ENCODE measurements at regions not wholly inside any gene's neighbourhood (a gene's known extent, or its start where the extent isn't known, plus 50 kb on each side); places are given as distances from the start of the nearest gene placed in this dataset.

GRCh38 chr4:26238426-26238777 lies 82.4 kb upstream of the RBPJ start:
- H4K91ac ChIP-seq (replicated peaks; ENCODE audit: insufficient read length, low read length): peak overlapping the region; percentile 50
- no peaks in the 10 kb centered on the region for H4K20me1 ChIP-seq (replicated peaks in 1 of 2; ENCODE audit: control insufficient read depth in 1 of 2, insufficient read depth in 2 of 2, low read length in 2 of 2)
- H3K79me1 ChIP-seq (ENCODE audit: low read depth, low read length): no peaks in the 10 kb centered on the region
- no peaks in the 10 kb centered on the region for H3K79me2 ChIP-seq (ENCODE audit: control insufficient read depth in 1 of 2, insufficient read depth in 2 of 2, low read length in 2 of 2)
- peak overlapping the region; percentile 36; the same call in 1 of the 2 replicates for H2BK15ac ChIP-seq (ENCODE audit: low read length)
- POLR2A ChIA-PET (ENCODE audit: partially characterized antibody): no interaction called here
- H3K27ac ChIP-seq (ENCODE audit: low read depth, low read length): no peak overlapping the region
- H3K4me3 ChIP-seq (ENCODE audit: extremely low read depth in 1 of 4, insufficient read depth in 2 of 4, low read depth in 3 of 4, low read length in 4 of 4): no peak overlapping the region; a peak in 2 of 8 replicates
- no peaks in the 10 kb centered on the region for H3K36me3 ChIP-seq (ENCODE audit: control insufficient read depth in 2 of 4, insufficient read depth in 4 of 4, low read length in 3 of 4)
- FAIRE-seq (no peak), DNase-seq (ENCODE audit: low read depth in 1 of 2, low spot score in 2 of 2) (no peak)
- WGBS, 2 experiments (ENCODE audit: extremely low coverage in 1 of 2, insufficient coverage in 1 of 2, insufficient read length in 1 of 2, insufficient replicate concordance in 2 of 2, low coverage in 1 of 2, low lambda C conversion rate in 2 of 2, missing lambda C conversion rate in 1 of 2): 38% methylated on average over 4 of the region's 4 CpGs; no CpG with 5 or more reads in 1 of the 2 experiments
- H2AFZ ChIP-seq (ENCODE audit: low read length): peak overlapping the region; percentile 95
- peaks cover 0 to 12% (median 7%) of the 10 kb centered on the region in 4 experiments; a peak in 6 of 7 replicates for H3K4me1 ChIP-seq (replicated peaks in 1 of 4; ENCODE audit: control insufficient read depth in 3 of 4, insufficient read depth in 4 of 4, low read length in 3 of 4)
- H4K5ac ChIP-seq (ENCODE audit: insufficient read length, low read depth, low read length): peak overlapping the region; percentile 25
- CTCF ChIA-PET (ENCODE audit: partially characterized antibody): interaction anchor here (1.0 to 1.7 kb wide), 7 partner anchors 15 to 161 kb away, joined by 3 to 6 read pairs (median 3); no protein-coding TSS in a partner anchor
- peak overlapping the region; percentile 83 for H4K8ac ChIP-seq (ENCODE audit: extremely low read depth, insufficient read depth, low read length)
- no peak overlapping the region for H2AK5ac ChIP-seq (ENCODE audit: low read depth, low read length)
- H3K56ac ChIP-seq (replicated peaks; ENCODE audit: insufficient read length, low read depth, low read length): no peak overlapping the region
- no peaks in the 10 kb centered on the region; the same call in 1 of the 2 replicates for H3K23me2 ChIP-seq (ENCODE audit: low read depth, low read length)
- H3K4me2 ChIP-seq (ENCODE audit: insufficient read depth in 1 of 2, low read depth in 2 of 2, low read length in 2 of 2): peak overlapping the region; percentile 40 to 53; a peak in 2 of 4 replicates
- H3K9me3 ChIP-seq (ENCODE audit: insufficient read depth in 2 of 2, low read depth in 1 of 2, low read length in 1 of 2): no peaks in the 10 kb centered on the region
- H3K14ac ChIP-seq (ENCODE audit: insufficient read length): no peak overlapping the region
- H3K18ac ChIP-seq (ENCODE audit: extremely low read depth, low read length): peak overlapping the region; percentile 1; the same call in 1 of the 2 replicates
- no peak overlapping the region for H3K23ac ChIP-seq (ENCODE audit: insufficient read length)
- peak overlapping the region; percentile 63; the same call in 1 of the 2 replicates for H2BK5ac ChIP-seq (ENCODE audit: low read depth, low read length)
- H3K9ac ChIP-seq (replicated peaks in 1 of 4; ENCODE audit: extremely low read depth in 1 of 4, low read depth in 3 of 4, low read length in 3 of 4): 0 out of 7 replicates have a peak overlapping the region, but pooled peaks of 2 of the 4 experiments have one; percentile 14 to 17
- no peaks in the 10 kb centered on the region for H3K27me3 ChIP-seq (replicated peaks in 1 of 4; ENCODE audit: control insufficient read depth in 3 of 4, extremely low read depth in 1 of 4, insufficient read depth in 3 of 4, low read length in 3 of 4)
- H2BK12ac ChIP-seq (ENCODE audit: low read depth, low read length): peak overlapping the region; percentile 88; the same call in 1 of the 2 replicates
- H3K4ac ChIP-seq (replicated peaks; ENCODE audit: insufficient read length, low read depth, low read length): no peak overlapping the region
- no peak overlapping the region for H2BK20ac ChIP-seq (ENCODE audit: low read length)
- H2BK120ac ChIP-seq (replicated peaks; ENCODE audit: low read depth, low read length): no peak overlapping the region
- TF ChIP-seq RAD21 (IDR thresholded peaks at IDR 0.05 in 1 of 2, conservative IDR thresholded peaks at IDR 0.05 in 1 of 2; ENCODE audit: low read depth in 2 of 2, low read length in 2 of 2) (no peak), MAFK (IDR thresholded peaks at IDR 0.05; ENCODE audit: low read depth, low read length) (no peak), TBP (IDR thresholded peaks at IDR 0.05; ENCODE audit: low read depth, low read length) (no peak), BCL11A (IDR thresholded peaks at IDR 0.05; ENCODE audit: low read depth in 2 of 2, low read length in 2 of 2) (no peak), SRF (IDR thresholded peaks at IDR 0.05; ENCODE audit: low read depth, low read length) (no peak), POLR2A (IDR thresholded peaks at IDR 0.05; ENCODE audit: control extremely low read depth in 1 of 2, low read depth in 2 of 2, low read length in 2 of 2) (no peak), KDM4A (IDR thresholded peaks at IDR 0.05; ENCODE audit: low read depth, low read length, severe bottlenecking) (no peak), CEBPB (IDR thresholded peaks at IDR 0.05; ENCODE audit: low read depth, low read length) (no peak), RNF2 (IDR thresholded peaks at IDR 0.05; ENCODE audit: borderline replicate concordance, low read depth, low read length, missing control alignments, poor library complexity, severe bottlenecking) (no peak), GTF2F1 (IDR thresholded peaks at IDR 0.05; ENCODE audit: borderline replicate concordance, low read depth, low read length) (no peak), USF2 (IDR thresholded peaks at IDR 0.05; ENCODE audit: low read length) (no peak), EP300 (IDR thresholded peaks at IDR 0.05; ENCODE audit: borderline replicate concordance in 1 of 2, low read depth in 2 of 2, low read length in 2 of 2) (no peak)

Measured in H1 (cell line).